ENCODE measurements at regions not wholly inside any gene's neighbourhood (a gene's known extent, or its start where the extent isn't known, plus 50 kb on each side); places are given as distances from the start of the nearest gene placed in this dataset.

DNA sequence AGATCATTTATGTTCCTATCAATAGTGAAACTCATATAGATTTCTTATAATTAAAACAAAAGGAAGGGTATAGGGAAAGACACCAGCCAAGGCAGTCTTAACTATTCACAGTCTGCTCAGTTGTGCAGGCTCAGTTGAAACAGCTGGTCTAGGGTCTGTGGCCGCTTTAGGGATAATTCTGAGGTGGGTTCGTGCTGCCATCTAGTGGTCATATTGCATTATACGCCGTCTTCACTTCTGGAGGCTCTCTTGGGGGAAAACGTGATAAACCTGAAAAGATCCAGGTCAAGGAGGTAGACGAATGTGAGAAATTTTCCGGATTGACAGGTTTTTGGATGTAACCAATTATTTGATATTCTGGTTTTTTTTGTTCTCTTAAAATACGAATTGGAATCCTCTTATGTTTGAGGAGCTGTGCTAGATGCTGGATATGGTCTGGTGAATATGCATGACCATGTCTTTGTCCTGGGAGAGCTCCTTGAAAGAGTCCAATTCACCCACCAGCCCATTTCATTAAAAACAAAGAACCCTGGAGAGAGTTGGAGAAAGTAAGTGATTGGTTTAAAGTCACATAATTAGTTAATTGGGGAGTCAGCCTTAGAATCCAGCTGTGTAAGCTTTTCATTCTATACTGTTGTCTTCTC lies 492.4 kb downstream of the PLCL1 start:
- no peak overlapping the region for H3K14ac ChIP-seq (ENCODE audit: low read length in 2 of 2)
- no peak overlapping the region for H3K4ac ChIP-seq (ENCODE audit: low read depth in 1 of 2, low read length in 2 of 2)
- no peaks in the 10 kb centered on the region for H3K36me3 ChIP-seq (ENCODE audit: control insufficient read depth in 1 of 2, insufficient read depth in 2 of 2, low read depth in 1 of 2, low read length in 2 of 2)
- no peaks in the 10 kb centered on the region for H3K79me1 ChIP-seq (replicated peaks; ENCODE audit: low read length, poor library complexity, severe bottlenecking)
- H2BK15ac ChIP-seq (ENCODE audit: low read depth, poor library complexity, severe bottlenecking), result no peak overlapping the region
- under 1% methylated on average over 7 of the region's 8 CpGs for WGBS
- no peaks in the 10 kb centered on the region for H3K9me3 ChIP-seq (ENCODE audit: control insufficient read depth, low read length)
- H4K8ac ChIP-seq (ENCODE audit: low read length), result no peak overlapping the region
- no peak overlapping the region for H4K91ac ChIP-seq (ENCODE audit: low read length)
- H3K23ac ChIP-seq (ENCODE audit: low read length in 2 of 2), result no peak overlapping the region
- no peak overlapping the region for H2AK5ac ChIP-seq (ENCODE audit: low read length, severe bottlenecking)
- H3K18ac ChIP-seq (ENCODE audit: low read depth in 1 of 2, low read length in 2 of 2), result no peak overlapping the region
- H3K9ac ChIP-seq (ENCODE audit: low read length), result no peak overlapping the region
- H3K27me3 ChIP-seq (ENCODE audit: control insufficient read depth in 1 of 2, insufficient read depth in 1 of 2, low read length in 2 of 2), result no peaks in the 10 kb centered on the region
- no peak overlapping the region for H3K4me3 ChIP-seq (ENCODE audit: insufficient read depth in 1 of 2, low read depth in 1 of 2, low read length in 2 of 2)
- no peak overlapping the region for H3K4me2 ChIP-seq (ENCODE audit: low read length, poor library complexity, severe bottlenecking)
- no peak overlapping the region for H2AFZ ChIP-seq (ENCODE audit: low read depth, low read length)
- no peak overlapping the region for H2BK5ac ChIP-seq (ENCODE audit: low read depth, low read length, poor library complexity, severe bottlenecking)
- no peak overlapping the region for H3K27ac ChIP-seq (ENCODE audit: low read length, poor library complexity, severe bottlenecking)
- no peaks in the 10 kb centered on the region for H3K4me1 ChIP-seq (ENCODE audit: control insufficient read depth, insufficient read depth, low read depth, low read length)
- peak; percentile 60 for DNase-seq
- H2BK120ac ChIP-seq (ENCODE audit: low read depth, low read length), result no peak overlapping the region
- H2BK12ac ChIP-seq (ENCODE audit: low read length in 2 of 2), result no peak overlapping the region

DNA sequence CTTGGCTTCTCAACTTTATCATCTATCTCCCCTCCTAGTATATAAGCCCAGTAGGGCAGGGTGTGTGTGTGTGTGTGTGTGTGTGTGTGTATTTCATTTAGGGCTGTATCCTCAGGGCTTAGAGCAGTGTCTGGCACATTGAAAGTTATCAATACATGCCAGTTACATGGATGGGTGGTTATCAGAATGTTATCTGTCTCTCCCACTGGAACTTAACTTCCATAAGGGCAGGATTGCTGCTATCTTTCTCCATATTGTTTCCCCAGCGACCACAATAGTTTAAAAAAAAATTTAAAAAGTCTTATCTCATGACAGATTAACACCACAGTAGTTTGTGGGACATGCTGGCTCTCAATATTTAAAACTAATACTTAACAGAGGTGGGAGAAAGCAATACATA lies 488.9 kb downstream of the PLCL1 start:
- Histone ChIP-seq H3K36me3 (ENCODE audit: control insufficient read depth in 1 of 2, insufficient read depth in 2 of 2, low read depth in 1 of 2, low read length in 2 of 2) (no peaks in the 10 kb centered on the region), H3K9ac (ENCODE audit: low read length) (no peak overlapping the region), H4K8ac (ENCODE audit: low read length) (no peak overlapping the region), H3K9me3 (ENCODE audit: control insufficient read depth, low read length) (no peaks in the 10 kb centered on the region), H4K91ac (ENCODE audit: low read length) (no peak overlapping the region), H3K27ac (ENCODE audit: low read length, poor library complexity, severe bottlenecking) (no peak overlapping the region), H2AFZ (ENCODE audit: low read depth, low read length) (no peak overlapping the region), H3K18ac (ENCODE audit: low read depth in 1 of 2, low read length in 2 of 2) (no peak overlapping the region), H3K79me1 (replicated peaks; ENCODE audit: low read length, poor library complexity, severe bottlenecking) (no peaks in the 10 kb centered on the region), H2BK5ac (ENCODE audit: low read depth, low read length, poor library complexity, severe bottlenecking) (no peak overlapping the region), H3K23ac (ENCODE audit: low read length in 2 of 2) (no peak overlapping the region), H2BK15ac (ENCODE audit: low read depth, poor library complexity, severe bottlenecking) (no peak overlapping the region), H3K4me1 (ENCODE audit: control insufficient read depth, insufficient read depth, low read depth, low read length) (no peaks in the 10 kb centered on the region), H3K4ac (ENCODE audit: low read depth in 1 of 2, low read length in 2 of 2) (no peak overlapping the region), H3K27me3 (ENCODE audit: control insufficient read depth in 1 of 2, insufficient read depth in 1 of 2, low read length in 2 of 2) (no peaks in the 10 kb centered on the region), H2BK120ac (ENCODE audit: low read depth, low read length) (no peak overlapping the region), H2AK5ac (ENCODE audit: low read length, severe bottlenecking) (no peak overlapping the region), H2BK12ac (ENCODE audit: low read length in 2 of 2) (no peak overlapping the region), H3K4me2 (ENCODE audit: low read length, poor library complexity, severe bottlenecking) (no peak overlapping the region), H3K14ac (ENCODE audit: low read length in 2 of 2) (no peak overlapping the region), H3K4me3 (ENCODE audit: insufficient read depth in 1 of 2, low read depth in 1 of 2, low read length in 2 of 2) (no peak overlapping the region)
- WGBS, result 80% methylated on average over 1 of the region's 1 CpG
- DNase-seq, result no peak

DNA sequence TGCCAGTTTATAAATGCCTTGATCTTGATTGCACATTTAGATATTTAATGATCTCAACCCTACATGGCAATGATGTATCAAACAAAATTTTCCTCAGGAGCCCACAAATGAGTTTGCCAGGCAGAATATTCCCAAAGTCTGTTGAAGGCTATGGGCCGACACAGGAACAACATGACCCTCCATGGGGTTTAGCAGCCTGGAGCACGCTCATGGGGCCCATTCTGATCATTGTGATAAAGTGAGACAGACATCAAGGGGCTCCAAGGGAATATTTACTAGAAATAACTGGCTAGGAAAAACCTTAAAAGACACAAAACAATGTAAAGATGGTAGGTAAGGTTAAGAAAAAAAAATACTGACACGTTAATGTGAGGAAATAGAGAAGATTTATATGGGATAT lies 485.4 kb downstream of the PLCL1 start:
- Histone ChIP-seq H3K79me1 (replicated peaks; ENCODE audit: low read length, poor library complexity, severe bottlenecking) (no peaks in the 10 kb centered on the region), H3K9me3 (ENCODE audit: control insufficient read depth, low read length) (no peaks in the 10 kb centered on the region), H2BK15ac (ENCODE audit: low read depth, poor library complexity, severe bottlenecking) (no peak overlapping the region), H2BK12ac (ENCODE audit: low read length in 2 of 2) (no peak overlapping the region), H3K36me3 (ENCODE audit: control insufficient read depth in 1 of 2, insufficient read depth in 2 of 2, low read depth in 1 of 2, low read length in 2 of 2) (no peaks in the 10 kb centered on the region), H3K23ac (ENCODE audit: low read length in 2 of 2) (no peak overlapping the region), H3K18ac (ENCODE audit: low read depth in 1 of 2, low read length in 2 of 2) (no peak overlapping the region), H3K27me3 (ENCODE audit: control insufficient read depth in 1 of 2, insufficient read depth in 1 of 2, low read length in 2 of 2) (peaks cover 0 to 4% of the 10 kb centered on the region in 2 experiments), H3K4me3 (ENCODE audit: insufficient read depth in 1 of 2, low read depth in 1 of 2, low read length in 2 of 2) (no peak overlapping the region), H2BK5ac (ENCODE audit: low read depth, low read length, poor library complexity, severe bottlenecking) (no peak overlapping the region), H4K8ac (ENCODE audit: low read length) (no peak overlapping the region), H4K91ac (ENCODE audit: low read length) (no peak overlapping the region), H2AFZ (ENCODE audit: low read depth, low read length) (no peak overlapping the region), H3K4ac (ENCODE audit: low read depth in 1 of 2, low read length in 2 of 2) (no peak overlapping the region), H2BK120ac (ENCODE audit: low read depth, low read length) (no peak overlapping the region), H3K4me2 (ENCODE audit: low read length, poor library complexity, severe bottlenecking) (no peak overlapping the region), H3K14ac (ENCODE audit: low read length in 2 of 2) (no peak overlapping the region), H3K9ac (ENCODE audit: low read length) (no peak overlapping the region), H3K27ac (ENCODE audit: low read length, poor library complexity, severe bottlenecking) (no peak overlapping the region), H3K4me1 (ENCODE audit: control insufficient read depth, insufficient read depth, low read depth, low read length) (no peaks in the 10 kb centered on the region), H2AK5ac (ENCODE audit: low read length, severe bottlenecking) (no peak overlapping the region)
- 86% methylated on average over 2 of the region's 3 CpGs for WGBS
- no peak for DNase-seq

DNA sequence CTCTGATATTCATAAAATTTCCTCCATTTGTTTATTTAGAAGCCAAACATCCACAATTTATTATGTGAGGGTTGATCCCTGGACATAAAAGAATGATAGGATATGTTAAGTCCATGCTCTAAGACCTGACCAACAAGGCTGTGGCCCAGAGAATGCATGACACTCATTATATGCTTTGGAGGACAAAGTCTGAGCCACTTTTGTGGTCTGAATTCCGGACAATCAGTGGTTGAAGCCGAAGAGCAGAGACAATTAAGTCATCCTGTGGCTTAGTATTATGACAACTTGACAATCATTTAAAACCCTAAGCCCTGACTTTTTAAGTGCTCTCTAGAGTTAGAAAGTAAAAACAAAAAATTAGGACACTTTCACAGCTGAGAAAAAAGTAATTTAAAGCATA lies 483.3 kb downstream of the PLCL1 start:
- Histone ChIP-seq H3K4ac (ENCODE audit: low read depth in 1 of 2, low read length in 2 of 2) (no peak overlapping the region), H3K9ac (ENCODE audit: low read length) (no peak overlapping the region), H4K8ac (ENCODE audit: low read length) (no peak overlapping the region), H3K4me2 (ENCODE audit: low read length, poor library complexity, severe bottlenecking) (no peak overlapping the region), H3K9me3 (ENCODE audit: control insufficient read depth, low read length) (no peaks in the 10 kb centered on the region), H3K4me3 (ENCODE audit: insufficient read depth in 1 of 2, low read depth in 1 of 2, low read length in 2 of 2) (no peak overlapping the region), H2AK5ac (ENCODE audit: low read length, severe bottlenecking) (no peak overlapping the region), H3K27ac (ENCODE audit: low read length, poor library complexity, severe bottlenecking) (no peak overlapping the region), H2BK15ac (ENCODE audit: low read depth, poor library complexity, severe bottlenecking) (no peak overlapping the region), H3K18ac (ENCODE audit: low read depth in 1 of 2, low read length in 2 of 2) (no peak overlapping the region), H2AFZ (ENCODE audit: low read depth, low read length) (no peak overlapping the region), H2BK120ac (ENCODE audit: low read depth, low read length) (no peak overlapping the region), H2BK5ac (ENCODE audit: low read depth, low read length, poor library complexity, severe bottlenecking) (no peak overlapping the region), H3K23ac (ENCODE audit: low read length in 2 of 2) (no peak overlapping the region), H4K91ac (ENCODE audit: low read length) (no peak overlapping the region), H3K27me3 (ENCODE audit: control insufficient read depth in 1 of 2, insufficient read depth in 1 of 2, low read length in 2 of 2) (peaks cover 0 to 4% of the 10 kb centered on the region in 2 experiments), H3K36me3 (ENCODE audit: control insufficient read depth in 1 of 2, insufficient read depth in 2 of 2, low read depth in 1 of 2, low read length in 2 of 2) (no peaks in the 10 kb centered on the region), H3K14ac (ENCODE audit: low read length in 2 of 2) (no peak overlapping the region), H3K4me1 (ENCODE audit: control insufficient read depth, insufficient read depth, low read depth, low read length) (no peaks in the 10 kb centered on the region), H3K79me1 (replicated peaks; ENCODE audit: low read length, poor library complexity, severe bottlenecking) (no peaks in the 10 kb centered on the region), H2BK12ac (ENCODE audit: low read length in 2 of 2) (no peak overlapping the region)
- no CpG with 5 or more reads among the region's 2 CpGs for WGBS
- DNase-seq, result peak; percentile 15
